Heart left ventricle (tissue), 13 donors: ENCODE measurements at regions not wholly inside any gene's neighbourhood (a gene's known extent, or its start where the extent isn't known, plus 50 kb on each side); places are given as distances from the start of the nearest gene placed in this dataset.

Source experiments
- POLR2A ChIP-seq, 2 donors: fragments of 450-650 bp; IDR thresholded peaks; one replicate each; pipeline ENCODE4 v1.6.1; 2017; ENCODE audit warnings: antibody characterized with exemption in 2 of 2, mild to moderate bottlenecking in 2 of 2, moderate library complexity in 2 of 2
- TF ChIP-seq, protein P1 (sequence below), 12 donors: fragments of 200-600 bp; sonication (generic) in 4 of 12; IDR thresholded peaks; one replicate each; pipeline versions ENCODE4 v1.5.0 to v1.8.0; 2018 to 2022; ENCODE audit warnings: antibody characterized with exemption in 12 of 12, mild to moderate bottlenecking in 5 of 12
- donor health status: ischemic (EF 13 %, LVEDD 7.1; RV severe dilation, severe dysfunction).
- donor health status: DM: no; HTN: yes; CAD: no.
- donor health status: DM: no; HTN: no; CAD: no.
- donor health status: ischemic (EF 25% LVEDD 6.9; RV normal size, moderate dysfunction).
- donor health status: ischemic (EF 25% LVEDD 5.7; RV mildly dilated, moderate dysfunction).
- donor health status: ischemic (EF 35%, LVEDD 5.7; RV mildly dilated, moderate dysfunction).
- donor health status: nonischemic (EF 11% LVEDD 7.7; RV severe dilation, severe dysfunction).
- donor health status: DM: yes; HTN: yes; CAD: no.
- donor health status: PGD.
- donor health status: ischemic (EF 29% LVEDD 5.4; RV normal size, mild dysfunction).
- donor health status: nonischemic (EF 23%, LVEDD 6.1; RV moderate dilation, normal function).

DNA sequence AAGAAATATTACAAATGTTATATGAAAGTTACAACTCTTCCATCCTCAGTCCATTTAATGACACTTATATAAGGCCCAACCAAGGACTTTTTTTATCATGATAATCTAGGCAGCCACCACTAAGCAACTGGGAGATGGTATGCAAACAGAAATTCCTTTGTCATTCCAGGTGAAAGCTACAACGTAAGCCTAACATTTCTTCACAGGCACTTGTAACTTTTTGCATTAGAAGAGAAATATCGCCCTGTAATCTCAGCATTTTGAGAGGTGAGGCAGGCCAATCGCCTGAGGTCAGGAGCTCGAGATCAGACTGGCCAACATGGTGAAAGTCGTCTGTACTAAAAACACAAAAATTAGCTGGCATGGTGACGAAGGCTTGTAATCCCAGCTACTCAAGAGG lies 581.2 kb upstream of the SLC8A1 start:
- TF ChIP-seq, protein P1, sequence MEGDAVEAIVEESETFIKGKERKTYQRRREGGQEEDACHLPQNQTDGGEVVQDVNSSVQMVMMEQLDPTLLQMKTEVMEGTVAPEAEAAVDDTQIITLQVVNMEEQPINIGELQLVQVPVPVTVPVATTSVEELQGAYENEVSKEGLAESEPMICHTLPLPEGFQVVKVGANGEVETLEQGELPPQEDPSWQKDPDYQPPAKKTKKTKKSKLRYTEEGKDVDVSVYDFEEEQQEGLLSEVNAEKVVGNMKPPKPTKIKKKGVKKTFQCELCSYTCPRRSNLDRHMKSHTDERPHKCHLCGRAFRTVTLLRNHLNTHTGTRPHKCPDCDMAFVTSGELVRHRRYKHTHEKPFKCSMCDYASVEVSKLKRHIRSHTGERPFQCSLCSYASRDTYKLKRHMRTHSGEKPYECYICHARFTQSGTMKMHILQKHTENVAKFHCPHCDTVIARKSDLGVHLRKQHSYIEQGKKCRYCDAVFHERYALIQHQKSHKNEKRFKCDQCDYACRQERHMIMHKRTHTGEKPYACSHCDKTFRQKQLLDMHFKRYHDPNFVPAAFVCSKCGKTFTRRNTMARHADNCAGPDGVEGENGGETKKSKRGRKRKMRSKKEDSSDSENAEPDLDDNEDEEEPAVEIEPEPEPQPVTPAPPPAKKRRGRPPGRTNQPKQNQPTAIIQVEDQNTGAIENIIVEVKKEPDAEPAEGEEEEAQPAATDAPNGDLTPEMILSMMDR (IDR thresholded peaks at IDR 0.05), result no peak
- TF ChIP-seq POLR2A (IDR thresholded peaks at IDR 0.05), result no peak
